NB4 (cell line): ENCODE measurements at regions not wholly inside any gene's neighbourhood (a gene's known extent, or its start where the extent isn't known, plus 50 kb on each side); places are given as distances from the start of the nearest gene placed in this dataset.

ENCODE experiments used
- DNase-seq: peaks from one replicate; pipeline ENCODE4 v3.0.0; 2010; ENCODE audit warnings: low read depth
- H3K4me3 ChIP-seq: one replicate; pipeline ENCODE4 v1.5.1; 2011; ENCODE audit warnings: mild to moderate bottlenecking, low read depth, low read length, moderate library complexity
- MYC ChIP-seq: IDR thresholded peaks from 2 replicates; pipeline ENCODE4 v1.6.1; 2011; ENCODE audit warnings: low read depth, low read length
- POLR2A ChIP-seq: IDR thresholded peaks from 2 replicates; pipeline ENCODE4 v1.6.1; 2011; ENCODE audit warnings: mild to moderate bottlenecking; ENCODE audit not compliant: insufficient read length; ENCODE audit errors: extremely low read depth
- TF ChIP-seq, protein P1 (sequence below): IDR thresholded peaks from one replicate; pipeline ENCODE4 v1.5.1; 2012; ENCODE audit warnings: low read depth, low read length
- TF ChIP-seq, protein P2 (sequence below): IDR thresholded peaks from 2 replicates; pipeline ENCODE4 v1.6.1; 2011; ENCODE audit warnings: low read depth, low read length

DNA sequence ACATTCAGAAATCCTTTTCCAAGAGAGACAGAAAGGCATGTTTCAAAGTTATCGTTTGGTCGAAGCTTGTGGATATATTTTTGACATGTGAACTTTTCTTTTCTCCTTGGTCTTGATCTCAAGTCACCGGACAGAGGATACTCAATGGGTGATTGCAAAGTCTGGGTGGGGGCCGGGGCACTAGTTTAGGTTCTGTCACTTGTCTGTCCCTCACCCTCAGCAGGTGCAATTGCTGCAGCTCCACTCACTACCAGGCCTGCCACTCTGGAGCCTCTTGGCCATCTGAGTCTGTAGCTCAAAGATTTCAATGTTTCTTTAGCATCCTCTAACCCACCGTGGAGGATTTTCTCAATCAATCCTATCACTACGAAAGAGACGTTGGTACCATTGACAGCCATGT, 246.0 kb upstream of the C1orf174 start:
- H3K4me3 ChIP-seq = no peak overlapping the region
- TF ChIP-seq POLR2A (no peak), MYC (no peak)
- TF ChIP-seq, protein P1, sequence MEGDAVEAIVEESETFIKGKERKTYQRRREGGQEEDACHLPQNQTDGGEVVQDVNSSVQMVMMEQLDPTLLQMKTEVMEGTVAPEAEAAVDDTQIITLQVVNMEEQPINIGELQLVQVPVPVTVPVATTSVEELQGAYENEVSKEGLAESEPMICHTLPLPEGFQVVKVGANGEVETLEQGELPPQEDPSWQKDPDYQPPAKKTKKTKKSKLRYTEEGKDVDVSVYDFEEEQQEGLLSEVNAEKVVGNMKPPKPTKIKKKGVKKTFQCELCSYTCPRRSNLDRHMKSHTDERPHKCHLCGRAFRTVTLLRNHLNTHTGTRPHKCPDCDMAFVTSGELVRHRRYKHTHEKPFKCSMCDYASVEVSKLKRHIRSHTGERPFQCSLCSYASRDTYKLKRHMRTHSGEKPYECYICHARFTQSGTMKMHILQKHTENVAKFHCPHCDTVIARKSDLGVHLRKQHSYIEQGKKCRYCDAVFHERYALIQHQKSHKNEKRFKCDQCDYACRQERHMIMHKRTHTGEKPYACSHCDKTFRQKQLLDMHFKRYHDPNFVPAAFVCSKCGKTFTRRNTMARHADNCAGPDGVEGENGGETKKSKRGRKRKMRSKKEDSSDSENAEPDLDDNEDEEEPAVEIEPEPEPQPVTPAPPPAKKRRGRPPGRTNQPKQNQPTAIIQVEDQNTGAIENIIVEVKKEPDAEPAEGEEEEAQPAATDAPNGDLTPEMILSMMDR = no peak
- TF ChIP-seq, protein P2, sequence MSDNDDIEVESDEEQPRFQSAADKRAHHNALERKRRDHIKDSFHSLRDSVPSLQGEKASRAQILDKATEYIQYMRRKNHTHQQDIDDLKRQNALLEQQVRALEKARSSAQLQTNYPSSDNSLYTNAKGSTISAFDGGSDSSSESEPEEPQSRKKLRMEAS = no peak
- no peak for DNase-seq

DNA sequence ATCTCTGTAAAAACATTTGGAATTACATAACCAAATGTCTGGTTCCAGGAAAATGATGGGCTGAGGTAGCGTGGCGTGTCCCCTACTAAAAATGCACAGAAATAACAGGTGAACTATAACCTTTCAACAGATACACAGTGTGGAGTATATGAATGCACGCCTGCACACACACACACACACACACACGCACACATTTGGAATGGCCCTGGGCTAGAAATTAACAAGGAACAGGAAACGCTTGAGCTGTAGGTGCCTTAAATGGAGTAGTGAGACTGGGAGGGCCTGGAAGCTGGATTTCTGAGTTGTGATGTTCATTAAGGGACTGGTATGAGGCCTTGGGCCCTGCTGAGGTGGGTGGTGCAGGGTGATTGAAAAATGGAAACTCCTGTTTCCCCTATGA, 246.5 kb upstream of the C1orf174 start:
- no peak for DNase-seq
- no peak overlapping the region for H3K4me3 ChIP-seq
- TF ChIP-seq, protein P2 = no peak
- TF ChIP-seq MYC = no peak
- TF ChIP-seq POLR2A = no peak
- TF ChIP-seq, protein P1 = no peak

DNA sequence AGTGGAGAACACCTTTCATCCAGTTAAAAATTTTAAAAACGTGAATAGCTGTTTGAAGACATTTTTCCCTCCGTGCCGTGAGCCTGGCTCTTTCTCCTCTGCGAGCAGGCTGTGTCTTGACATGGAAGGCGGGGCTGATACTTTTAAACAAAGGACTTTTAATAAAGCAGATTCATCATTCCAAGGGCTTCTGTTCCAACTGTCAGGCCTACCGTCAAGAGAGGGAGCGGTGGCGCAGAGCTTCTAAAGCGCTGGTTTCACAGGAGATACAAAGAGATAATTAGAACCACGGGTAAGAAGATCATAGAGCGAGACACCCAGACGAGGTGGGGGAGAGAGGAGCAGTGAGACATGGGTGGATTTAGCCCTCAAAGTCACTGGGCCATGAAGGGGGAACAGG, 247.4 kb upstream of the C1orf174 start:
- TF ChIP-seq POLR2A (no peak), MYC (no peak)
- TF ChIP-seq, protein P1 = no peak
- TF ChIP-seq, protein P2 = no peak
- no peak overlapping the region for H3K4me3 ChIP-seq
- DNase-seq = no peak

DNA sequence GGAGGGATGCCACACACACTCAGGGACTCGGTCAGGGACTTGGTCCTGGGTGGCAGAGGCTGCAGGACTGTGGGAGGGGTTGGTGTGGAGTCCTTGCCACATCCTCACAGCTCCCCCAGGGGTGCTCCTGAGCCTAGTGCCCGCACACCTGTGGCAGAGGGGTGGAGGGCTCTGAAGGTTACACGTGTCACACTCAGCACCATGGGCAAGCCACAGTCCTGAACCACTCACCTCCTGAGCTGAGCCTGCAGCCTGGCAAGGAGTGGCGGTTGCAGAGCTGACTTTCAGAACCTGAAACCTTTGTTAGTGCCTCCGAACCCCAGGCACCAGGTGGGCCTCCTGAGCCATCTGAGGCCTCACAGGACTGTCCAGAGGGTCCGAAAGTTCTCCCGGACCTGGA, 249.2 kb upstream of the C1orf174 start:
- TF ChIP-seq, protein P2 = no peak
- no peak for TF ChIP-seq POLR2A
- TF ChIP-seq MYC = no peak
- TF ChIP-seq, protein P1 = no peak
- no peak for DNase-seq
- no peak overlapping the region for H3K4me3 ChIP-seq

DNA sequence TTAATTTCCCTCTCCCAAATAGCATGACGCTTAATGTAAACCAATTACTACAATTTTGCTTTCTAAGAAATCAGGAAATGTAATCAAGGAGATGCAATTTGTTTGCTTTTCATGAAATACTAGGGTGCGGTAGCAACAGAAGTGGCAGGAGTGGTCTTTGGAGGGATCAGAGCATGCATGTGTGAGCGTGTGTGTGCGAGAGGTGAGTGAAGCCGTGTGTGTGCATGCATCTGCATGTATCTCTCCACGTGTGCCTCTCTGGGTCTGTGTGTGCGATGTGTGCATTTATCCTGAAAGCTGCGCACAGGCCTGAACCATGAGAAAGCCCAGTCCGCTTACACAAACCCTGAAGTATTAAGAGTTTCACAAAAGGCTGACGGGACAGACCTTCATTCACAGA, 249.8 kb upstream of the C1orf174 start:
- no peak overlapping the region for H3K4me3 ChIP-seq
- no peak for DNase-seq
- TF ChIP-seq, protein P1 = no peak
- TF ChIP-seq MYC (no peak), POLR2A (no peak)
- TF ChIP-seq, protein P2 = no peak

DNA sequence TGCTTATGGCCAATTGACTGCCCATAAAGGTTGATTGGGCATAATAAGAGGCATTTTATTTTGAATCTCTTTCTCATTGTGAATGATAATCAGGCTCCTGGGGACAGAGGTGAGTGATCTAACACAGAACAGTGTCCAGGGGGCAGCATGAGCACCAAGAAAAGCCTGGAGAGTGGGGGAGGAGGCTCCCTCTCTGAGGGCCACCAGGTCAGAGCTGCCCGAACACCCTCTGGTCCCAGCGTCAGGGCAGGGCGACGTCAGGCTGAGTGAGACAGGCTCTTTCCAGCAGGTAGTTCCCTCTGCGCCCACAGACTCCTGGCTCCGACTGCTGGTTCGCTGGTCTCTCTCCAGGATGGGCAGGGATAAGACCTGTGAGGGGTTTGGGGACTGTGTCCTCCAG, 250.2 kb upstream of the C1orf174 start:
- TF ChIP-seq MYC (no peak), POLR2A (no peak)
- TF ChIP-seq, protein P2 = no peak
- TF ChIP-seq, protein P1 = no peak
- H3K4me3 ChIP-seq = no peak overlapping the region
- DNase-seq = no peak
